ENCODE measurements at regions not wholly inside any gene's neighbourhood (a gene's known extent, or its start where the extent isn't known, plus 50 kb on each side); places are given as distances from the start of the nearest gene placed in this dataset.
"Not testable (repeated sequence)": the region's sequence is repeated elsewhere in the genome, so short reads cannot be mapped to it uniquely, and the experiment has no call there.

DNA sequence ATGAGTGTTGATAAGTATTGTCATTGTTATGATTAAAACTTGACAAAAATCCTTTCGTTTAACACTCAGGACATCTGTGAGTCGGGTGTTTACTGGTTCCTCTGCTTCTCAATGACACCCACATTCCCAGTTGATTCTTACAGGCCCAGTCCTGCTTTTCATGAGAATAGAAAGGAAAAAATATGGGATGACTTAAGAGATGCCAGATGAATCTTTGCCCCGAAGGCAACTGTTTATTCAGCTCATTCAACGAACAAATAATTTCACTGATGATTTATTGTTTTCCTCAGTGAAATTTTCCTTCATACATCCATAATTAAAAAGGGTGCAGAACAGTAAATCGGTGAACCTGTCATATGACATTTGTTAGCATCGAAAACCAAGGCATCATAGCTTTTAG is 452.4 kb upstream of the WWC1 start:
- no peak for DNase-seq

DNA sequence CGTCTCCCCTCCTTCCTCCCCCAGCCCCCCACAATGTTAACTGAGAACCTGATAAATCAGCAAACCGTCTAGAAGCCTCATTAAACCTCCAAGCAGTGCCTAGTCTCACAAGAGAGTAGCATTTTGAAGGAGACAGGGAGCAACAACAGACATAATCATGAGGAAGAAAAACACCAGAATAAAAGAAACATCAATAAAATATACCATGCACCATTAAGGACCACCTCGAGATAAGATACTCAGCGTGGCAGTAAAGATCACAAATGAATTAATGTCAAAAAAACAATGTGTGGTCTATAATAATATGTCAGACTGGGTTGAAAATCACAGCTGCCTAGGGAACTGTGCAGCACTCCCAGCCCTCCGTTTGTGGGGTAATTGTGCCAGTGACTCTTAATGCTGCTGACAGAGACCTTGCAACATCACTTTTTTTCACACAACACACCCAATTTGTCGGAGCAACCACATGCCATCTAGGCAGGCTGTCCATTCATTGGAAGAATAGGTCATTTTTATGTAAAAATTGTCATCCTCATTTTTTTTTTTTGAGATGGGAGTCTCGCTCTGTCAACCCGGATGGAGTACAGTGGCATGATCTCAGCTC is 450.8 kb upstream of the WWC1 start:
- no peak for DNase-seq

DNA sequence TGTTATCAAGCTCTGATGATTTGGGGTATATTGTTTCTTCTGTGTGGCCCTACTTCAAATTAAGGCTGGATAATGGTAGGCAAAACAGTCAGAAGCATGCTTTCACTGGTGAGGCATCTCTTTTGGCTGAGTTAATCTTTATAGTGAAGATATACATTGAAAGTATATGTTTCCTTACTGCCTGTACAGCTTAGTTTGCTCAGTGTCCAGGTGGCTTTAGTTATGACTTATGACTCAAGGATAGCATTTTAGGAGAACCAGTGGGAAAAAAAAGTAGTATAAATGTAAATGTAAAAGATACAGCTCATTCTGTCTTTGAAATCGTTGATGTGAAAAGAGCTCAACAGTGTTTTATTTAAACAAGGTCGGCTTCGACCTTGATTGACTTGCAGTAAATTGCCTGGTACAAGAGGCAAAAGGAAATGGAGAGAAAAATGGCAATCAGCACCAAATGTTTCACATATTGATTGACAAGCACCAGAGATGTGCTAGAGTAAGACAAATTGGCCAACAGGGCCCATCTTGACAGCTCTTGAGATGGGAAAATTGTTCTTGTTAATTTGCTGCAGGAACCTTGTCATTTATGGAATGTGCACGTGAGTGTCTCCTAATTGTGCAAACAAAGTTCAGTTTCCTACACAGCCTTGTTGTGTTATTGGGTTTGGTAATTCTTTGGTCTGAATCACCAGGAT is 447.4 kb upstream of the WWC1 start:
- no peak for DNase-seq

DNA sequence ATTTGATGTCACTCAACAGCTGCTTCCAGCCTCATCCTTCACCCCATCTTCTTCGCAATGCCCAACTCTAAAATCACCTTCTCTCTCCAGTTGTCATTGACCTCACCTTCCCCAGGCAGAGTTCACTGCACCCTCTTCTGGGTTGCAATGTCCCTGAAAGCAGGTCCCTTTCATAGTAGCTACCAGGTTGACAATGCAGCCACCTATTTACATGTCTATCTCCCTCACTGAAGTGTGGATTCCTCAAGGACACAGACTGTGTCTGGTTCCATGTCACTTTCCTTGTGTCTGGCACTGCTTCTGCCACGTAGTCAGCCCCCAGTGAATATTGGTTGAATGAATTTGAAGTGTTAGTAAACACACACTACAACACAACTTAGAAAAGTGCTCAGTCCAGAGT is 445.5 kb upstream of the WWC1 start:
- no peak for DNase-seq

DNA sequence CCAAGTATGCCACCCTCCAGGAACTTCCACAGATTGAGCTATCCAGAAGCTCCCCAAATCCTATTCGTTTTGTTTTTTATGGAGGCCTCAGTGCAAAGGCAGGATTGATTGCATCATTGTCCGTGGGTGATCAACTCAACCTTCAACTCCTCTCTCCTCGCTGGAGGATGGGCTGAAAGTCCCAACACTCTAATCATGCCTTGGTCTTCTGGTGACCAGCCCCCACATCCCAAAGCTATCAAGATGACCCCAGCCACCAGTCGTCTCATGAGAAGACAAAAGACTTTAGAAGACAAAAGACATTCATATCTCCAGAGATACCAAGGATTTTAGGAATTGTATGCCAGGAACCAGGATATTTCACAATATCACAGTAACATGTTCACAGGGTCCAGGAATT is 441.6 kb upstream of the WWC1 start:
- DNase-seq: no peak

DNA sequence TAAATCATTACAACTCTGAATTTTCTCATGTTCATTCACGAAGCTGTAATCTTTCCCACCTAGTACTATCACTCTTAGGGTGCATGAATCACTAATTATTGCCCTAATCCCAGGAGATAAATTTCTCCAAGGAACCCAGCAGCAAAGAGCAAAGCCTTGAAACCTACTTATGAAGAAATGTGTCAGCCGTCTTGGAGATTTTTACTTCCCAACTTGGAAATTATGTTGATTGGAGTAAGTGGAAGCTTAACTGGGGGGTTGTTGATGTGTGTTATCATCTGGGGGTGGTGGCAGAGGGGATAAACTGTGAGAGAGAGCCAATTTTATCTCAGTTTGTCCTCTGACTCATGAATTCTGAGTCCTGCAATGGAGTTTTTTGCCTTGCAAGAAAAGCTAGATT is 440.5 kb upstream of the WWC1 start:
- DNase-seq: no peak

DNA sequence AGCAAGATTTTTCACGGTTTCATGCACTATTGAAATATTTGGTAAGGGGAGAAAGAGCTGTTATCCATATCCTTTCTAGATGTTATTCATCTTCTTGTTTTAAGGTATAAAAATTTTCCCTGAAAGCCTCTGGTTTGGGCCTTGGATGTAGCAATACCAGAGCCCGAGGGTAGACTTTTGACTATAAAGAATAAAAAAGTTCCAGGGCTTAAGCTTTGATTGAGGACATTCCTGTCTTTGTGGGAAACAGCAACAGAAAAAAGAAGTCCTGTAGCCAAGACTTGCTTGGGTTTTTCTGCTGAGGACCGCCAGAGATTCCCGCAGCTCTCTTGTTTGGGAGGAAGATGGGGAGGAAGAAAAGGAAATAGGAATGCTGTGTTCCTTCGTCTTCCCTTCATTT is 440.0 kb upstream of the WWC1 start:
- DNase-seq: no peak

DNA sequence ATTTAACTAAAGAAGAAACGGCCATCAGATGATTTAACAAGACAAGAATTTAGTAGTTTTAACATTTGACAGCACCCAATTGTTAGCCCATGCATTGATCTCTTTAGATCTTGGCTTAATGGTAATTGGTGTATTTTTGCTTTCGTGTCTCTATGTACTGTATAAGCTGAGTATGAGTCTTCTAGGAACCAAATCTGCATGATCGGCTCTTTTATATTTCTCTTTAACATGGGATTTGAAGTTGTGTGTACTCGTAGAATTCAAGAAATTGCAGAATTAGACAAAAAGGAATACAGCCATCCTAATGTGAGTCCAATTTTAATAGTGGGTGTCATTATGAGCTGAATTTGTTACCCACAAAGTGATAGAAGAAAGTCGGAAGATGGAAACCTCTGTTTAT is 438.9 kb upstream of the WWC1 start:
- no peak for DNase-seq

DNA sequence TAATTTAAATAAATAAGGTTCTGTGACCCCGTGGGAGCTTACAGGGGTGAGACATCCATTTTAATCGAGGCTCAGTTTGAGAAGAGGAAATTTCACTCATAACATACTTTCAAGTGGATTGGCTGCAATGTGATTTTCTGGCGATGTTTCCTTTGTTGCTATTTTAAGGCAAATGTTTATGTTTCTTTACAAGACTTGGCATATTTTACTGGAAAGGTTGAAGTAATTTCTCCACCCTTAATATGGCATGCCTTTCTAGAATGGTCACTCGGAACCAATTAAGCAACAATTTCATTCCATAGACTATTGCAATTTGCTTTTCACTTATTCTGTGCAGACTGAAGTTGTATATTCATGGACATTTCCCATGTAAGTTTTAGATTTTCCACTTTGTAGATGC is 438.0 kb upstream of the WWC1 start:
- DNase-seq: no peak

DNA sequence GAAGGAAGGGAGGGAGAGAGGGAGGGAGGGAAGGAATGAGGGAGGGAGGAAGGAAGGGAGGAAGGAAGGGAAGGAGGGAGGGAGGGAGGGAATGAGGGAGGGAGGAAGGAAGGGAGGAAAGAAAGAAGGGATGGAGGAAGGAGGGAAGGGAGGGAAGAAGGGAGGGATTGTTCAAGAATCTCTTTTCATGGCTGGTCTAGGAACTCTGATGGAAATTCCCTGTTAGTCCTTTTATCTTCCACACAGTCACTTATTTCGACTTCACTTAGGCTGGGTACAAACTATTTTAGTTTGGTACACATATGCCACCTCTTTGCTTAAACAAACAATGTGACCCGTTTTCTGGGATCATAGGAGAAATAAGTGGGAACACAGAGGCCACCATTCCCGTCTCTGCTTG is 435.6 kb upstream of the WWC1 start:
- no peak for DNase-seq

DNA sequence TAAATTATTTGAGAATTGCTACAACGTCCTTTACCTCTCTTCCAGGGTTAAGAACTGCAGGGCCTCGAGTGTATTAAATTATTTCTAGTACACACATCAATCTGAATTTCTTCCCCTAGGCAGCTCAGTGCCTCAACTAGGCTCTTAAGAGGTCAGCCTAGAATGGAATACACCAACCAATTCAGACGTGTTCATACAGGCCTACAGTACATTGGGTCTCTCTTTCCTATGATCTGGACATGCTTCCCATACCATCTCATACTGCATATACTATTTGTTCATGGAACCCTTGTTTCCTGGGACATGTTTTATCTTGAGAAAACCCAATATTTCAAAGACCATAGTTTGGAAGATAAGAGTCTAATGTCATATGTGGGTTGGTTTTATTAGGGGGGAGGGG is 434.1 kb upstream of the WWC1 start:
- DNase-seq: no peak

DNA sequence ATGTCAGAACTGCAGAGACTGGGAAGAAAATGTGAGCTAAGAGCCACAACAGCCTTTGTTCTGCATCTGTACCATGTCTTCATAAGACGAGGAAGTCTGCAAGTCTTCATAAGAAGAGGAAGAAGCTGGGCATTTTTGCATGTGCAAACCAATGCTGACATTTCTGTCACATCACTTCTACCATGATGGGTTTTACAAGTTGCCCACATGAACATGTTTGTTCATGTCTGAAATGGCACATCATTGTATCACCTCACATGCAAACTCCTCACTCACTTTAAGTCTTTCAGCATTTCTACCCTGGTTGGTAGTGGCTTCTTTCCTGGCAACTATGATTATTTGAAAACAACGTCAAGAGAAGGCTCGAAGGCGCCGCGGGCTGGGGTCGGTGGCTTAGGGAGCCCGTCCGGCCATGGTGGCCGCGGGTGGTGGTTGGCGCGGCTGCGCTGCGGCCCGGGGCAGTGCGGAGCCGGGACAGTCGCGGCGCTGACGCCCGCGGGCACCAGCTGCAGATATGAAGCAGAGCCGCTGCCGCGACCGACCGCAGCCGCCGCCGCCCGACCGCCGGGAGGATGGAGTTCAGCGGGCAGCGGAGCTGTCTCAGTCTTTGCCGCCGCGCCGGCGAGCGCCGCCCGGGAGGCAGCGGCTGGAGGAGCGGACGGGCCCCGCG is 433.1 kb upstream of the WWC1 start:
- DNase-seq: not testable (repeated sequence)

DNA sequence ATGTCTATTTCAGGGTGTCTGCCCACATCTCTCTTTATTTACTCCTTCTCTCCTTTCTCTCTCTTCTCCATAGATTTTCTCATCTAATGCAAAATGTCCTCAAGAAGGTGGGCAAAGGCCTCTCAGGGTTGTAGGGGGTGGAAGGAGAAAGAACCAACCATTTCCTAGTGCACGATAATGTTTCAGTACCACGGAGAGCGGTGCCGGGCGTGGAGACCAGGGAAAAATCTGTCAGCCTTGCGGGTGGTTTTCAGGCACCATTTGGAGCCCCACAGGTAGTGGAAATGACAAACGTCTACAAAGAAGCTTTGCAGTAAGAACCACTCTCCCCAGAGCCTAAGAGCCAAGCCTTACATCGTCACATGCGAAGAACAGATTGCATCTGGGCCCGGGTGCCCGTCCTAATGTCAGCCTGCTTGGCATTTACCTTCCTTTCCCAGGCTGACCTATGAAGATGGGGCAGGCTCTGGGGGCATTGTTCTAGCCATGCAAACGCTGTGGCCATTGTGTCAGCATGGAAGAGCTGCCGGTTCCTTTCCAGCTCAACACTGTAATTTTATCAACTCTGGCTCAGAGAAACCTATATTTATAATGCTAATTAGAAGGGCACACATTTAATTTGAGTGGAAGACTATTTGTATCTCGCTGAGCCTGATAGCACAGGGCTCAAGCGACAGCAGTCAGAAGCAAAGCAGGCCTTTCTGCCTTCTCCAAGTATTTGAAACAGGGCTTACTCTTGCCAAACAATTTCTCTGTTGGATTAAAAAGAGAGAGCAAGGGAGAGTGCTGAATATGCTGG is 430.1 kb upstream of the WWC1 start:
- peak; percentile 47 to 76 for DNase-seq

DNA sequence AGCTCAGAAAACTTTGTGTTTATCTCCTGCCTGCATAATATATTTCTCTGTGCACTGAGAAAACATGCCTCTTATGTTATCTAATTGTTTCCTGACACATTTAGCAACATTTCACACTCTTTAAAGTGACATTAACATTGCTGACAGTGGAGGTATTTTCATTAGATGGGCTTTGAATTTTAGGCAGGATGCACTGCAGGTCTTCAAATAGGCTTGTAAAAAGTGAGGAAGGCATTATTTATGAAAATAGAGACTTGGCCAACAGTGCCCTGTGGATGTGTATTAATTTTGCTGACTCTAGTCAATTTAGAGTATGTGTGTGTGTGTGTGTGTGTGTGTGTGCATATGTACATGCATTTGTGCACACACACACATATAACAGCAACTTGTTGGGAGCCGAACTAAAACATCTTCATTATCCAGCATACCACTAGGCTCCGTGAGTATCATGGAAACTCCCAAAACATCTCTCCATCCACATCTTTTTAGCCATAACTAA is 429.5 kb upstream of the WWC1 start:
- no peak for DNase-seq

DNA sequence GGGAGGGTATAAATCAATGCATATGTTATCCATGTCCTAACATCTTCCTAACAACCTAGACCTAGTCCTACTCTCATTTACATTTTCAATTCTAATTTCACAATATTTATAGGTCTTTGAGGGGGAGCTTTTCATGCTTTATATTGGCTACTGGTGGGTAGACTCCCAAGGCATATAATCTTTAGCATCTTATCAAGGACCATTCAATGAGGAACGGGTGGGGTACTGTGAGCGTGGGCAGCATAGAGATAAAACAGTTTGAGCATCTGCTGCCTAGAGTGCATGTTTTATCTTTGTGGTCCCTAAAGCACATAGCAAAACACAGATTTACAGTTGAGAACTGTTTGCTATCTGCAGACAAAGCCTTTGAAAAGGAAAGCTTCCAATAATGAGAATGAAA is 427.6 kb upstream of the WWC1 start:
- DNase-seq: no peak

DNA sequence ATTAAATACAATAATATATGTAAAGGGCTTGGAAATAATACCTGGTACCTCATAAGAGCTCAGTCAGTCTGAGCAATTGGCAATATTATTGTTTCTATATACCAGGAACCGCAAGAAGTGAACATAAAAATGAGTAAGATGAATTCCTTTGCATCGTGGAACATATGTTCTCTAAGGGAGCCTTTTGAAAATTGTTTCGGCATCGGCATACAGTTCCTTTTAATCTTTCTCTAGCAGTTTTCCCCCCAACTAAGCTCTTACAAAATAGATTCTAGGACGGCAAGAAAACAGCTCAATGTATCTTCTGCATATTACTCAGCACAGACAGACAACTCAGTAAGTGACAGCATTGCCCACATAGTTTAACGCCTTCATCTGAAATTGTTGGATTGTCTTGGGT is 426.6 kb upstream of the WWC1 start:
- no peak for DNase-seq

DNA sequence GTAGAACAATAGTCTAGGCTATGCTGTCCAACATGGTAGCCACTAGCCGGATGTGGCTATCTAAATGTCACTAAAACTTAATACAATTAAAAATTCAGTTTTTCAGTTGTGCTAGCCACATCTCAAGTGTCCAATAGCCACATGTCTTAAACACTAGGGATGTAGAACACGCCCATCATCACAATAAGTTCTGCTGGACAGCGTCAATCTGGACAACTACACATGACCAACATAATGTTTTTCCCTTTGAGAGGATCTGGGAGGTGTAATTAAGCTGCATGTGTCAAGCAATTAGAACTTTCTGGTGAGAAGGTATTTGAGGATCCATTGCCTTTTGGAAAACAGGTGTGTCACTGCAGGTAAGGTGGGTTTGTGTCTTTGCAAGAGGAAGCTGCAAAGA is 424.6 kb upstream of the WWC1 start:
- DNase-seq: no peak

DNA sequence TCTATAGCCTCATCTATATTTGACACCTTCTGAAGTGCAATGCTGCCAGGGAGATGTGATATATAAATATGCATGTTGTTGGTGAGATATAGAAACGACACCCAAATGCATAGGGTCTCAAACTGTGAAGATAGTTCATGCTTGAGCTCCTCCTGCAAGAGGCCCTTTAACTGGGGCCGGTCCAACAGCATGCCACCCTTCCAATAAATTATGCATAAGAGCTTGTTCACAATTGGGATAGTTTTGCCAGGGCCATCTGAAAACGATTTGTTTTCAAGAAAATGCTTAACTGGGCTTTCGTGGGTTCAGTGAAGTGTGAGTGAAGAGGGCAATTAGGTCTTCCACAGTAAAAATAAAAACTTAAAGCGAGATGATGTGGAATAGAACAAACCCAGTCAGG is 424.2 kb upstream of the WWC1 start:
- no peak for DNase-seq

DNA sequence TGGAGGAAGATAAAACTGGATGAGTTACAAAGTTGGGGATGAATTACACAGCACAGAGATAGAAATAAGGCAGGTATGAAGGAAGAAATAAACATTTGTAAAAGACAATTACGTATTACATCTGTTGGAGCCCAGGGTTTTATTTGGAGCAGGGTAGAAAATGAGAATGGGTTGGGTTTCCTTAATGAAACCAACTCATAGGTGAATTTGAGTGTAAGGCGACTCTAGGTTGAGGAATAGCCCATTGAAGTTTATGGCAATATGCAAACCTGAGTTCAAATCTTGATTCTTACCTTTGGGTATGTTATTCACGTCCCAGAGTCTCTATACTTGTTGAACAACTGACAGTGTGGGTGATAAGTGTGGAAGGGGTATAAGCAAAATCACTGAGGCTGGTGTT is 422.3 kb upstream of the WWC1 start:
- no peak for DNase-seq

DNA sequence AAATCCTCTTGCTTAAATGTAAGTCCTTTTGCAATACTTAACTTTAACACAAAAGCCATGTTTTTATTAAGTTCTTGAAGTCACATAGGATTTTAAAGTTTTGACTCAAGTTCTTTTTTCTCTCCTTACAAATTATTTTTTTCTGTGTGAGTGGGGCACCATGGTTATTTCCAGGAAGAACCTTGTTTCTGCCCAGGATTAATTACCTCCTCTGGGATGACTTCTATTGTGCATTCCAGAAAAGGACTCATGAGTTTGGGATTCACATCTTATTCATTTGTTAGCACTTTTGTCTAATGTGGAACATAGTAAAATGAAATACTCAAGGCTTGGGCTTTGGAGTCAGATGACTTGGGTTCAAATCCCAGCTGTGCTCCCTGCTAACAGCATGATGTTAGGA is 421.4 kb upstream of the WWC1 start:
- no peak for DNase-seq

DNA sequence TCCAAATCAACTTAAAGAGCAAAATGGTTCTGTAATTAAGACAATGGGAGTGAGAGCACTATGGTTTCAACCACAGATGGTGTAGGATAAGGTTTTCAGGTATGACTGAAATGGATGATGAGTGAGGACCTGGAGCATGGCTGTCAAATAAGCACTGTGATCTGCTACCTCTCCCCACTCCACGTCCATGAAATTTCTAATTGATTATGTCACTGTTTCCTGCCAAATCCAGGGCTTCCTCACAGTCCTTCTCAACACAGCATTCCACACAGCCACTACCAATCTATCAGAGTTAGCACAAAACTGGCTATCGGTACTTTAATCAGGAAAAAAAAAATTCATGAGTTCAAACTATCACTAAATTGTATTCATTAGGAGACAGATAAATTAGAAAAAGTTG is 420.4 kb upstream of the WWC1 start:
- no peak for DNase-seq

DNA sequence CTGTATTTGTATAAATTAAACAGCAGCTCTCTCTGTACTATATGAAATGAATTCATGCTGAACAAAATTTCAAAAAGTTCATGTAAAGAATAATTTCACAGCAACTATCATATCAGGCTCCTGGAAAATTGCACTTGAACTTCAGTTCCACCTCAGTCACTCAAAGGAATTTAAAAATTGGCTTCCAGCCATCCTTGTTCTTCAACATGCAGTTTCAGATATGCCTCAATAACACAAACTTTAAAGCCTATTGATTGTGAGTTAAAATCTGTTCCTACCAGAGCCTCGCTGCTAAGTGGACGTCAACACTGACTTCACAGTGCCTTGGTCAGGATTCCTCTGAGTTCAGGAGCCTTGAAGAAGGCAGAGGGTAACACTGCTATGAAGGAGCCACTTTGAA is 418.7 kb upstream of the WWC1 start:
- no peak for DNase-seq

DNA sequence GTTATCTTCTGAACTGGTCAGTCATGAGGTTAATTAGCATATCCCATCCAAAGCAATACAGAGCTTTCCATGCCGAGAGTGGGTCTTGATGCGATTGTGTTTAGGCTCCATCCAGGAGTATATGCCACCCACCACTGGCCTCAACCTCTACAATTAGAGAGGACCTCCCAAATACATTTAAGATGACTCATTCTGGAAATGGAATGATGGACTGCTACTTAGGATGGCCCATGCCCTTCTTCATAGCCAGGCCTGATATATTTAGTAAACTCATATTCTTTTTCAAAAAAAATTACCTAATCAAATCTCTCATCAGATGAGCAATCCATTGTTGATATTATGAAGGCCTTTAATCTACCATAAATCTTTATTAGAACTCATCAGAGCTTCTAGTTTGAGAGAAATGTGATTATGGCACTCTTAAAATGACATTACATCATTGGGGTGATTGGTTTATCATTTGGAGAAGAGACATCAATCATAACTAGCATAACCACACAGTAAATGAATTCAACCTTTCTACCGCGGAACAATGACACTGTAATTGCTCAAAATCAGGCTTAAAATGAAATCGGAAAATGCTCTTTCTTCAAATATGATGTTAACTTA is 414.2 kb upstream of the WWC1 start:
- DNase-seq: no peak

Measured in NCI-H2081 (cell line).